GM23338 (cell line): ENCODE measurements at regions not wholly inside any gene's neighbourhood (a gene's known extent, or its start where the extent isn't known, plus 50 kb on each side); places are given as distances from the start of the nearest gene placed in this dataset.

Experiments
- ATAC-seq: fragments of 200-7000 bp; cut with Tn5 transposase; 3 replicates; pipeline ENCODE4 v1.9.1; 2020
- DNase-seq: peaks from one replicate; pipeline ENCODE4 v3.0.0-alpha.2; 2015; ENCODE audit warnings: low spot score
- H2AFZ ChIP-seq: fragments of 200-600 bp; sonication (generic); 2 replicates; pipeline ENCODE4 v1.8.0; 2016; ENCODE audit warnings: antibody characterized with exemption, mild to moderate bottlenecking, moderate library complexity
- H3F3A ChIP-seq: fragments of 200-600 bp; sonication (generic); replicated peaks from 2 replicates; pipeline ENCODE4 v1.8.0; 2017; ENCODE audit warnings: antibody characterized with exemption, mixed run types, low read depth
- H3K27ac ChIP-seq: fragments of 200-600 bp; sonication (generic); 2 replicates; pipeline ENCODE4 v1.6.1; 2016; ENCODE audit warnings: low read depth
- H3K27me3 ChIP-seq: fragments of 200-600 bp; sonication (generic); 2 replicates; pipeline ENCODE4 v1.8.0; 2016; ENCODE audit warnings: mild to moderate bottlenecking, mixed run types, moderate library complexity; ENCODE audit not compliant: insufficient read depth
- H3K36me3 ChIP-seq: fragments of 200-600 bp; sonication (generic); 2 replicates; pipeline ENCODE4 v1.8.0; 2016; ENCODE audit warnings: mild to moderate bottlenecking; ENCODE audit not compliant: insufficient read depth
- H3K4me1 ChIP-seq: fragments of 200-600 bp; sonication (generic); 2 replicates; pipeline ENCODE4 v1.8.0; 2016; ENCODE audit warnings: mild to moderate bottlenecking, moderate library complexity; ENCODE audit not compliant: insufficient read depth
- H3K4me2 ChIP-seq: fragments of 200-600 bp; sonication (generic); 2 replicates; pipeline ENCODE4 v1.7.1; 2017; ENCODE audit warnings: mixed run types
- H3K4me3 ChIP-seq: fragments of 200-600 bp; sonication (generic); 2 replicates; pipeline ENCODE4 v1.6.1; 2016; ENCODE audit warnings: mixed run types
- H3K79me2 ChIP-seq: fragments of 200-600 bp; sonication (generic); replicated peaks from 2 replicates; pipeline ENCODE4 v1.8.0; 2017; ENCODE audit warnings: mild to moderate bottlenecking; ENCODE audit not compliant: insufficient read depth
- H3K9me2 ChIP-seq: fragments of 200-600 bp; sonication (generic); 2 replicates; pipeline ENCODE4 v1.8.0; 2017; ENCODE audit not compliant: insufficient read depth
- H4K20me1 ChIP-seq: fragments of 200-600 bp; sonication (generic); replicated peaks from 2 replicates; pipeline ENCODE4 v1.8.0; 2017; ENCODE audit warnings: mild to moderate bottlenecking; ENCODE audit not compliant: insufficient read depth
- H3K27ac Mint-ChIP-seq: 2 replicates; pipeline ENCODE4 v1.8.0; 2020; ENCODE audit warnings: inconsistent platforms, mild to moderate bottlenecking, moderate library complexity, mixed read lengths
- H3K27me3 Mint-ChIP-seq: 3 replicates; pipeline ENCODE4 v1.8.0; 2022; ENCODE audit warnings: low read depth, mild to moderate bottlenecking, moderate library complexity, mixed read lengths, inconsistent platforms; ENCODE audit not compliant: insufficient read depth, poor library complexity
- H3K36me3 Mint-ChIP-seq: 3 replicates; pipeline ENCODE4 v1.8.0; 2021; ENCODE audit warnings: low read depth, mild to moderate bottlenecking, inconsistent platforms, moderate library complexity, mixed read lengths
- H3K4me1 Mint-ChIP-seq: 3 replicates; pipeline ENCODE4 v1.8.0; 2020; ENCODE audit warnings: mild to moderate bottlenecking, inconsistent platforms, mixed read lengths
- H3K4me3 Mint-ChIP-seq: 3 replicates; pipeline ENCODE4 v1.8.0; 2021; ENCODE audit warnings: moderate library complexity, mild to moderate bottlenecking, inconsistent platforms, mixed read lengths
- H3K9me3 Mint-ChIP-seq: 3 replicates; pipeline ENCODE4 v1.8.0; 2020; ENCODE audit warnings: moderate library complexity, mild to moderate bottlenecking, inconsistent platforms, mixed read lengths
- CREB1 ChIP-seq: fragments of 250-450 bp; sonication (Bioruptor Pico); IDR thresholded peaks from 2 replicates; pipeline ENCODE4 v1.5.0; 2020; ENCODE audit warnings: low read depth, mild to moderate bottlenecking, moderate library complexity
- EZH2 ChIP-seq: fragments of 200-600 bp; sonication (generic); IDR thresholded peaks from one replicate; pipeline ENCODE4 v1.8.0; 2017; ENCODE audit warnings: antibody characterized with exemption, mild to moderate bottlenecking, low read depth; ENCODE audit not compliant: unreplicated experiment
- EZH2phosphoT487 ChIP-seq: fragments of 200-600 bp; sonication (generic); IDR thresholded peaks from one replicate; pipeline ENCODE4 v1.8.1; 2018; ENCODE audit warnings: antibody characterized with exemption; ENCODE audit not compliant: unreplicated experiment
- JUNB ChIP-seq: IDR thresholded peaks from one replicate; pipeline ENCODE4 v1.6.1; 2016; ENCODE audit warnings: antibody characterized with exemption; ENCODE audit not compliant: unreplicated experiment
- NANOG ChIP-seq: IDR thresholded peaks from 2 replicates; pipeline ENCODE4 v1.6.1; 2016; ENCODE audit warnings: antibody characterized with exemption, borderline replicate concordance
- POLR2AphosphoS5 ChIP-seq: IDR thresholded peaks from 2 replicates; pipeline ENCODE4 v1.6.1; 2016; ENCODE audit warnings: antibody characterized with exemption, low read depth
- STAT1 ChIP-seq: IDR thresholded peaks from one replicate; pipeline ENCODE4 v1.6.1; 2016; ENCODE audit warnings: antibody characterized with exemption; ENCODE audit not compliant: unreplicated experiment
- ZNF114 ChIP-seq: fragments of 250-450 bp; sonication (Bioruptor Pico); IDR thresholded peaks from 2 replicates; pipeline ENCODE4 v1.5.0; 2020; ENCODE audit warnings: mild to moderate bottlenecking, moderate library complexity
- ZNF331 ChIP-seq: fragments of 250-450 bp; sonication (Bioruptor Pico); IDR thresholded peaks from 2 replicates; pipeline ENCODE4 v1.5.0; 2020; ENCODE audit warnings: low read depth, mild to moderate bottlenecking, moderate library complexity
- TF ChIP-seq, protein P1 (sequence below): fragments of 250-450 bp; sonication (Bioruptor Pico); IDR thresholded peaks from 2 replicates; pipeline ENCODE4 v1.5.0; 2020; ENCODE audit warnings: mild to moderate bottlenecking, moderate library complexity
- TF ChIP-seq, protein P2 (sequence below), 2 experiments: fragments of 200-600 bp in 1 of 2; sonication (generic) in 1 of 2; conservative IDR thresholded peaks; 2 replicates each; pipeline versions ENCODE4 v1.5.1 to v1.6.1; 2016 to 2017; ENCODE audit warnings: antibody characterized with exemption in 2 of 2, low read depth in 2 of 2, mild to moderate bottlenecking in 2 of 2, moderate library complexity in 1 of 2

- DNase-seq (no peak), ATAC-seq (no peak)
- no peaks in the 10 kb centered on the region for H4K20me1 ChIP-seq
- no peak overlapping the region for H3K4me3 Mint-ChIP-seq
- peaks cover 17% of the 10 kb centered on the region; the same call in 2 of the 3 replicates for H3K4me1 Mint-ChIP-seq
- TF ChIP-seq EZH2, result no peak
- no peak for TF ChIP-seq POLR2AphosphoS5
- TF ChIP-seq, protein P1, sequence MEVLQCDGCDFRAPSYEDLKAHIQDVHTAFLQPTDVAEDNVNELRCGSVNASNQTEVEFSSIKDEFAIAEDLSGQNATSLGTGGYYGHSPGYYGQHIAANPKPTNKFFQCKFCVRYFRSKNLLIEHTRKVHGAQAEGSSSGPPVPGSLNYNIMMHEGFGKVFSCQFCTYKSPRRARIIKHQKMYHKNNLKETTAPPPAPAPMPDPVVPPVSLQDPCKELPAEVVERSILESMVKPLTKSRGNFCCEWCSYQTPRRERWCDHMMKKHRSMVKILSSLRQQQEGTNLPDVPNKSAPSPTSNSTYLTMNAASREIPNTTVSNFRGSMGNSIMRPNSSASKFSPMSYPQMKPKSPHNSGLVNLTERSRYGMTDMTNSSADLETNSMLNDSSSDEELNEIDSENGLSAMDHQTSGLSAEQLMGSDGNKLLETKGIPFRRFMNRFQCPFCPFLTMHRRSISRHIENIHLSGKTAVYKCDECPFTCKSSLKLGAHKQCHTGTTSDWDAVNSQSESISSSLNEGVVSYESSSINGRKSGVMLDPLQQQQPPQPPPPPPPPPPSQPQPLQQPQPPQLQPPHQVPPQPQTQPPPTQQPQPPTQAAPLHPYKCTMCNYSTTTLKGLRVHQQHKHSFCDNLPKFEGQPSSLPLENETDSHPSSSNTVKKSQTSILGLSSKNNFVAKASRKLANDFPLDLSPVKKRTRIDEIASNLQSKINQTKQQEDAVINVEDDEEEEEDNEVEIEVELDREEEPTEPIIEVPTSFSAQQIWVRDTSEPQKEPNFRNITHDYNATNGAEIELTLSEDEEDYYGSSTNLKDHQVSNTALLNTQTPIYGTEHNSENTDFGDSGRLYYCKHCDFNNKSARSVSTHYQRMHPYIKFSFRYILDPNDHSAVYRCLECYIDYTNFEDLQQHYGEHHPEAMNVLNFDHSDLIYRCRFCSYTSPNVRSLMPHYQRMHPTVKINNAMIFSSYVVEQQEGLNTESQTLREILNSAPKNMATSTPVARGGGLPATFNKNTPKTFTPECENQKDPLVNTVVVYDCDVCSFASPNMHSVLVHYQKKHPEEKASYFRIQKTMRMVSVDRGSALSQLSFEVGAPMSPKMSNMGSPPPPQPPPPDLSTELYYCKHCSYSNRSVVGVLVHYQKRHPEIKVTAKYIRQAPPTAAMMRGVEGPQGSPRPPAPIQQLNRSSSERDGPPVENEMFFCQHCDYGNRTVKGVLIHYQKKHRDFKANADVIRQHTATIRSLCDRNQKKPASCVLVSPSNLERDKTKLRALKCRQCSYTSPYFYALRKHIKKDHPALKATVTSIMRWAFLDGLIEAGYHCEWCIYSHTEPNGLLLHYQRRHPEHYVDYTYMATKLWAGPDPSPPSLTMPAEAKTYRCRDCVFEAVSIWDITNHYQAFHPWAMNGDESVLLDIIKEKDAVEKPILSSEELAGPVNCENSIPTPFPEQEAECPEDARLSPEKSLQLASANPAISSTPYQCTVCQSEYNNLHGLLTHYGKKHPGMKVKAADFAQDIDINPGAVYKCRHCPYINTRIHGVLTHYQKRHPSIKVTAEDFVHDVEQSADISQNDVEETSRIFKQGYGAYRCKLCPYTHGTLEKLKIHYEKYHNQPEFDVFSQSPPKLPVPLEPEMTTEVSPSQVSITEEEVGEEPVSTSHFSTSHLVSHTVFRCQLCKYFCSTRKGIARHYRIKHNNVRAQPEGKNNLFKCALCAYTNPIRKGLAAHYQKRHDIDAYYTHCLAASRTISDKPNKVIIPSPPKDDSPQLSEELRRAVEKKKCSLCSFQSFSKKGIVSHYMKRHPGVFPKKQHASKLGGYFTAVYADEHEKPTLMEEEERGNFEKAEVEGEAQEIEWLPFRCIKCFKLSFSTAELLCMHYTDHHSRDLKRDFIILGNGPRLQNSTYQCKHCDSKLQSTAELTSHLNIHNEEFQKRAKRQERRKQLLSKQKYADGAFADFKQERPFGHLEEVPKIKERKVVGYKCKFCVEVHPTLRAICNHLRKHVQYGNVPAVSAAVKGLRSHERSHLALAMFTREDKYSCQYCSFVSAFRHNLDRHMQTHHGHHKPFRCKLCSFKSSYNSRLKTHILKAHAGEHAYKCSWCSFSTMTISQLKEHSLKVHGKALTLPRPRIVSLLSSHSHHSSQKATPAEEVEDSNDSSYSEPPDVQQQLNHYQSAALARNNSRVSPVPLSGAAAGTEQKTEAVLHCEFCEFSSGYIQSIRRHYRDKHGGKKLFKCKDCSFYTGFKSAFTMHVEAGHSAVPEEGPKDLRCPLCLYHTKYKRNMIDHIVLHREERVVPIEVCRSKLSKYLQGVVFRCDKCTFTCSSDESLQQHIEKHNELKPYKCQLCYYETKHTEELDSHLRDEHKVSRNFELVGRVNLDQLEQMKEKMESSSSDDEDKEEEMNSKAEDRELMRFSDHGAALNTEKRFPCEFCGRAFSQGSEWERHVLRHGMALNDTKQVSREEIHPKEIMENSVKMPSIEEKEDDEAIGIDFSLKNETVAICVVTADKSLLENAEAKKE (CRISPR knock-in tag), result no peak
- no peak for TF ChIP-seq ZNF114 (CRISPR knock-in tag)
- no peak for TF ChIP-seq EZH2phosphoT487
- no peak for TF ChIP-seq CREB1 (CRISPR knock-in tag)
- TF ChIP-seq ZNF331 (CRISPR knock-in tag), result no peak
- no peak for TF ChIP-seq STAT1
- TF ChIP-seq JUNB, result no peak
- TF ChIP-seq, protein P2, sequence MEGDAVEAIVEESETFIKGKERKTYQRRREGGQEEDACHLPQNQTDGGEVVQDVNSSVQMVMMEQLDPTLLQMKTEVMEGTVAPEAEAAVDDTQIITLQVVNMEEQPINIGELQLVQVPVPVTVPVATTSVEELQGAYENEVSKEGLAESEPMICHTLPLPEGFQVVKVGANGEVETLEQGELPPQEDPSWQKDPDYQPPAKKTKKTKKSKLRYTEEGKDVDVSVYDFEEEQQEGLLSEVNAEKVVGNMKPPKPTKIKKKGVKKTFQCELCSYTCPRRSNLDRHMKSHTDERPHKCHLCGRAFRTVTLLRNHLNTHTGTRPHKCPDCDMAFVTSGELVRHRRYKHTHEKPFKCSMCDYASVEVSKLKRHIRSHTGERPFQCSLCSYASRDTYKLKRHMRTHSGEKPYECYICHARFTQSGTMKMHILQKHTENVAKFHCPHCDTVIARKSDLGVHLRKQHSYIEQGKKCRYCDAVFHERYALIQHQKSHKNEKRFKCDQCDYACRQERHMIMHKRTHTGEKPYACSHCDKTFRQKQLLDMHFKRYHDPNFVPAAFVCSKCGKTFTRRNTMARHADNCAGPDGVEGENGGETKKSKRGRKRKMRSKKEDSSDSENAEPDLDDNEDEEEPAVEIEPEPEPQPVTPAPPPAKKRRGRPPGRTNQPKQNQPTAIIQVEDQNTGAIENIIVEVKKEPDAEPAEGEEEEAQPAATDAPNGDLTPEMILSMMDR (conservative IDR thresholded peaks at IDR 0.05; ENCODE audit: low read depth in 2 of 2), result no peak
- TF ChIP-seq NANOG, result no peak
- no peaks in the 10 kb centered on the region for H3K27me3 Mint-ChIP-seq
- no peaks in the 10 kb centered on the region for H3F3A ChIP-seq
- no peak overlapping the region for H3K4me2 ChIP-seq
- H3K27ac ChIP-seq, result no peak overlapping the region
- no peak overlapping the region for H2AFZ ChIP-seq
- no peaks in the 10 kb centered on the region for H3K79me2 ChIP-seq
- peaks cover under 1% of the 10 kb centered on the region; the same call in 2 of the 3 replicates for H3K9me3 Mint-ChIP-seq
- H3K27ac Mint-ChIP-seq, result no peak overlapping the region
- H3K36me3 Mint-ChIP-seq, result peaks cover 4% of the 10 kb centered on the region
- H3K9me2 ChIP-seq, result peaks cover 15% of the 10 kb centered on the region
- no peak overlapping the region for H3K4me3 ChIP-seq
- H3K36me3 ChIP-seq, result no peaks in the 10 kb centered on the region
- no peaks in the 10 kb centered on the region for H3K27me3 ChIP-seq
- H3K4me1 ChIP-seq, result peaks cover 8% of the 10 kb centered on the region; the same call in 1 of the 2 replicates
Observed at GRCh38 chr2:36289731-36290130, 65.8 kb upstream of the CRIM1 start.
